Kidney (tissue), 13 donors: ENCODE measurements at regions not wholly inside any gene's neighbourhood (a gene's known extent, or its start where the extent isn't known, plus 50 kb on each side); places are given as distances from the start of the nearest gene placed in this dataset.

Source experiments
- DNase-seq, 5 donors: peaks; one replicate each; pipeline ENCODE4 v3.0.0-alpha.2; 2013 to 2020
- FAIRE-seq: peaks from 2 replicates; lab custom pipeline; 2012; peaks lifted over from hg19 to GRCh38; lab: Jason Lieb, UNC
- H3K27ac ChIP-seq, 2 donors: one replicate each; pipeline ENCODE4 v1.7.0; 2013; ENCODE audit warnings: low read depth in 2 of 2, low read length in 2 of 2, inconsistent platforms in 1 of 2
- H3K27me3 ChIP-seq: one replicate; pipeline ENCODE4 v1.7.1; 2013; ENCODE audit warnings: low read length, inconsistent platforms; ENCODE audit not compliant: control insufficient read depth, insufficient read depth
- H3K36me3 ChIP-seq, 3 donors: one replicate each; pipeline versions ENCODE4 v1.7.0 to v1.7.1; 2013; ENCODE audit warnings: low read length in 3 of 3, control low read depth in 1 of 3, inconsistent platforms in 1 of 3; ENCODE audit not compliant: insufficient read depth in 3 of 3, control insufficient read depth in 2 of 3
- H3K4me1 ChIP-seq, 3 donors: one replicate each; pipeline versions ENCODE4 v1.7.0 to v1.7.1; 2013; ENCODE audit warnings: low read length in 3 of 3, inconsistent platforms in 1 of 3, low read depth in 1 of 3; ENCODE audit not compliant: control insufficient read depth in 2 of 3, insufficient read depth in 2 of 3
- H3K4me3 ChIP-seq, 3 donors: one replicate each; pipeline versions ENCODE4 v1.7.0 to v1.8.1; 2013; ENCODE audit warnings: low read length in 3 of 3, control low read depth in 1 of 3, inconsistent platforms in 1 of 3
- H3K9ac ChIP-seq, 3 donors: one replicate each; pipeline versions ENCODE4 v1.7.0 to v1.7.1; 2013; ENCODE audit warnings: low read length in 3 of 3, control low read depth in 1 of 3, inconsistent platforms in 1 of 3
- H3K9me3 ChIP-seq, 3 donors: one replicate each; pipeline versions ENCODE4 v1.7.0 to v1.7.1; 2013; ENCODE audit warnings: low read length in 3 of 3, control low read depth in 1 of 3, inconsistent platforms in 1 of 3; ENCODE audit not compliant: control insufficient read depth in 2 of 3, insufficient read depth in 1 of 3
- CTCF ChIP-seq: IDR thresholded peaks from 3 replicates; pipeline ENCODE4 v1.5.1; 2012; ENCODE audit warnings: mild to moderate bottlenecking, moderate library complexity, borderline replicate concordance; ENCODE audit not compliant: insufficient read depth; ENCODE audit errors: extremely low read depth
- intact Hi-C: fragments of 100-400 bp; cut with DNase I; formaldehyde crosslinking; loops from one replicate; pipeline ENCODE4 v1.11.1; 2022
- donor health status: control.
- donor health status: control.
- donor health status: control.
- donor health status: control.
- donor health status: control.
- donor health status: DM: yes; HTN: yes; CAD: no.
- donor health status: Normal renal cell carcinoma (clear cell type).

DNA sequence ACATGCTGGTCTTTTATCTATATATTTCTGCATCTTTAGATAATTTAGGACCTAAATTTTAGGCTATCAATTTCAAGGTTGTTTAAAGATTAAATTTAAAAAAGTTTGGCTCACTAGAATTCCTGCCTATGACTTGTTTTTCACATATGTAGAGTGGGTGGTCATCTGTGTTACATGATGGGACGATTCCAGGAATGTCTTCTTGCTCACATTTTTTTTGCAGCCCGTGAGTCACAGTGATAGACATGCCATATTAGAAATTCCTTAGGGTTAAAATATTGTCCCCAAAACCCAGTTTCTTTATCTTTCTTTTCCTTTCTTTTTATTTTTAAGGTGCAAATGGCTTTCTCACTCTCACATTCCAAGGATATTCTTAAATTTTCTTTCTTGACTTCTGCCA, 652.0 kb downstream of the PLCL1 start:
- H3K4me3 ChIP-seq = no peak overlapping the region
- H3K4me1 ChIP-seq = no peaks in the 10 kb centered on the region
- FAIRE-seq (no peak), DNase-seq (no peak)
- H3K36me3 ChIP-seq = no peaks in the 10 kb centered on the region
- no peak for TF ChIP-seq CTCF
- no peak overlapping the region for H3K27ac ChIP-seq
- intact Hi-C loops = no loop called here
- no peaks in the 10 kb centered on the region for H3K27me3 ChIP-seq
- no peaks in the 10 kb centered on the region for H3K9me3 ChIP-seq
- no peak overlapping the region for H3K9ac ChIP-seq

DNA sequence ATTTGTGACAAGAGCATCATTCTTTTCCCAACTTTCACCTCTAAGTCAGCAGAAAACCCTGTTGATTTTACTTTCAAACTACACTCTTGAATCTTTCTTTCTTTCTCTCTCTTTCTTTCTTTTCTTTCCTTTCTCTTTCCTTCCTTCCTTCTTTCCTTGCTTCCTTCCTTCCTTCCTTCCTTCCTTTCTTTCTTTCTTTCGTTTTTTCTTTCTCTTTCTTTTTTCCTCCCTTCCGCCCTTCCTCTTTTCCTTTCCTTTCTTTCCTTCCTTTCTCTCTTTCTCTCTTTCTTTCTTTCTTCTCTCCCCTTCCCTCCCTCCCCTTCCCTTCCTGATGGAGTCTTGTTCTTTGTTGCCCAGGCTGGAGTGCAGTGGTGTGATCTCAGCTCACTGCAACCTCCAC, 649.5 kb downstream of the PLCL1 start:
- no peak for FAIRE-seq
- intact Hi-C loops = no loop called here
- Histone ChIP-seq H3K4me3 (no peak overlapping the region), H3K27me3 (no peaks in the 10 kb centered on the region), H3K36me3 (no peaks in the 10 kb centered on the region), H3K9me3 (no peaks in the 10 kb centered on the region), H3K27ac (no peak overlapping the region), H3K9ac (no peak overlapping the region), H3K4me1 (no peaks in the 10 kb centered on the region)
- no peak for TF ChIP-seq CTCF
- DNase-seq = no peak

DNA sequence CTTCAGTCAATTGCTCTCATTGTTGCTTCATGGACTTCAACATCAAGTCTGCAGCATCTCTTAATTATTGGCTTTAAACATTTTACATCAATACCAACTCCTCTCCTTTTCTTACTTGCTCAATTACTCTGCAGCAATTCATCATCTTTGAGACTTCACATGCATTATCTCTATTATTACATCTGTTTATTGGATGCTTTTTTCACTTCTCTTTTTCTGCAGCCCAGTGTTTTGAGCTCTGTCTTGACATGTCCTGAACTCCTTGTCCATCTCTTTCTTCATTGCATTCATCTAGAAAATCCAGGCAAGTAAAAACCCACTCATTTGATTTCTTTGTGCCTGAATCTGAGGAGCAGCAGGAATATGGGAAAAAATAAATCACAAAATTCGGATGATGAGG, 647.9 kb downstream of the PLCL1 start:
- Histone ChIP-seq H3K27me3 (no peaks in the 10 kb centered on the region), H3K4me1 (no peaks in the 10 kb centered on the region), H3K4me3 (no peak overlapping the region), H3K9ac (no peak overlapping the region), H3K27ac (no peak overlapping the region), H3K36me3 (no peaks in the 10 kb centered on the region), H3K9me3 (no peaks in the 10 kb centered on the region)
- FAIRE-seq (no peak), DNase-seq (no peak)
- intact Hi-C loops = no loop called here
- no peak for TF ChIP-seq CTCF

DNA sequence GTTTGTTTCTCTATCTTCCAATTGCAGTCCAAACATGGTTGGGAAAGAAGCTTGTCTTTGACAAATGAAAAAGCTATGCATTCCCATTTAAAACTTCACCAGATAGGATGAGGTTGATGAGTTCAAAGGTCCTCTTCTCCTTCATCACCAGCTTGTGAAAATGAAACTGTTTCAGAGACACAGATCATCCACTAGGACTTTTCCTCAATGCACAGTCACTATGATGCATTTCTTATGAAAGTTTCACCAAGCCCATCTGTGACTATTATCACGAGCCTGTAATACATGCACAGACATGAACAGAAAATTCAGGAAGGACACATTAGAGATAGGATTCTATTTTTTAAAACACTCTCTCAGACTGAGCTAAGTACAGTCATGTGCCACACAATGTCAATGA, 644.4 kb downstream of the PLCL1 start:
- no peak for FAIRE-seq
- H3K36me3 ChIP-seq = no peaks in the 10 kb centered on the region
- H3K27me3 ChIP-seq = no peaks in the 10 kb centered on the region
- no peak for DNase-seq
- no peaks in the 10 kb centered on the region for H3K4me1 ChIP-seq
- no peak overlapping the region for H3K4me3 ChIP-seq
- no peak overlapping the region for H3K9ac ChIP-seq
- H3K9me3 ChIP-seq = no peaks in the 10 kb centered on the region
- intact Hi-C loops = no loop called here
- H3K27ac ChIP-seq = no peak overlapping the region
- TF ChIP-seq CTCF = no peak
